ENCODE measurements at regions not wholly inside any gene's neighbourhood (a gene's known extent, or its start where the extent isn't known, plus 50 kb on each side); places are given as distances from the start of the nearest gene placed in this dataset.
"Not testable (repeated sequence)": the region's sequence is repeated elsewhere in the genome, so short reads cannot be mapped to it uniquely, and the experiment has no call there.

- Histone ChIP-seq H3K27ac (no peak overlapping the region), H3K9ac (ENCODE audit: low read depth in 2 of 2, low read length in 2 of 2) (no peak overlapping the region), H3K4me1 (no peaks in the 10 kb centered on the region), H3K9me3 (no peaks in the 10 kb centered on the region), H3K4me3 (no peak overlapping the region), H3K27me3 (no peaks in the 10 kb centered on the region), H3K36me3 (no peaks in the 10 kb centered on the region)
- intact Hi-C loops (cut with DNase I): no loop called here
- DNase-seq: no peak
- TF ChIP-seq, protein P1, sequence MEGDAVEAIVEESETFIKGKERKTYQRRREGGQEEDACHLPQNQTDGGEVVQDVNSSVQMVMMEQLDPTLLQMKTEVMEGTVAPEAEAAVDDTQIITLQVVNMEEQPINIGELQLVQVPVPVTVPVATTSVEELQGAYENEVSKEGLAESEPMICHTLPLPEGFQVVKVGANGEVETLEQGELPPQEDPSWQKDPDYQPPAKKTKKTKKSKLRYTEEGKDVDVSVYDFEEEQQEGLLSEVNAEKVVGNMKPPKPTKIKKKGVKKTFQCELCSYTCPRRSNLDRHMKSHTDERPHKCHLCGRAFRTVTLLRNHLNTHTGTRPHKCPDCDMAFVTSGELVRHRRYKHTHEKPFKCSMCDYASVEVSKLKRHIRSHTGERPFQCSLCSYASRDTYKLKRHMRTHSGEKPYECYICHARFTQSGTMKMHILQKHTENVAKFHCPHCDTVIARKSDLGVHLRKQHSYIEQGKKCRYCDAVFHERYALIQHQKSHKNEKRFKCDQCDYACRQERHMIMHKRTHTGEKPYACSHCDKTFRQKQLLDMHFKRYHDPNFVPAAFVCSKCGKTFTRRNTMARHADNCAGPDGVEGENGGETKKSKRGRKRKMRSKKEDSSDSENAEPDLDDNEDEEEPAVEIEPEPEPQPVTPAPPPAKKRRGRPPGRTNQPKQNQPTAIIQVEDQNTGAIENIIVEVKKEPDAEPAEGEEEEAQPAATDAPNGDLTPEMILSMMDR (IDR thresholded peaks at IDR 0.05): no peak
Measured at GRCh38 chrX:67004451-67004850, 365.6 kb upstream of the EDA2R start.

GRCh38 chrX:66994729-66995128 lies 355.9 kb upstream of the EDA2R start:
- Histone ChIP-seq H3K9ac (ENCODE audit: low read depth in 2 of 2, low read length in 2 of 2) (no peak overlapping the region), H3K9me3 (no peaks in the 10 kb centered on the region), H3K4me1 (no peaks in the 10 kb centered on the region), H3K27ac (no peak overlapping the region), H3K27me3 (no peaks in the 10 kb centered on the region), H3K36me3 (no peaks in the 10 kb centered on the region), H3K4me3 (no peak overlapping the region)
- intact Hi-C loops (cut with DNase I): no loop called here
- TF ChIP-seq, protein P1 (IDR thresholded peaks at IDR 0.05): no peak
- no peak for DNase-seq

DNA sequence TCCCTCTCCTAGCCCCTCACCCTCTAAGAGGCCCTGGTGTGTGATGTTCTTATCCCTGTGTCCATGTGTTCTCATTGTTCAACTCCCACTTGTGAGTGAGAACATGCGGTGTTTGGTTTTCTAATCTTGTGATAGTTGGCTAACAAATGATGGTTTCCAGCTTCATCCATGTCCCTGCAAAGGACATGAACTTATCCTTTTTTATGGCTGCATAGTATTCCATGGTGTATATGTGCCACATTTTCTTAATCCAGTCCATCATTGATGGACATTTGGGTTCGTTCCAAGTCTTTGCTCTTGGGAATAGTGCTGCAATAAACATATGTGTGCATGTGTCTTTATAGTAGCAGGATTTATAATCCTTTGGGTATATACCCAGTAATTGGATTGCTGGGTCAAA lies 353.2 kb upstream of the EDA2R start:
- H3K4me1 ChIP-seq; H3K9ac ChIP-seq (ENCODE audit: low read depth in 2 of 2, low read length in 2 of 2); DNase-seq; H3K36me3 ChIP-seq; H3K27me3 ChIP-seq; H3K27ac ChIP-seq; intact Hi-C loops (cut with DNase I); H3K9me3 ChIP-seq; H3K4me3 ChIP-seq: not testable (repeated sequence)

DNA sequence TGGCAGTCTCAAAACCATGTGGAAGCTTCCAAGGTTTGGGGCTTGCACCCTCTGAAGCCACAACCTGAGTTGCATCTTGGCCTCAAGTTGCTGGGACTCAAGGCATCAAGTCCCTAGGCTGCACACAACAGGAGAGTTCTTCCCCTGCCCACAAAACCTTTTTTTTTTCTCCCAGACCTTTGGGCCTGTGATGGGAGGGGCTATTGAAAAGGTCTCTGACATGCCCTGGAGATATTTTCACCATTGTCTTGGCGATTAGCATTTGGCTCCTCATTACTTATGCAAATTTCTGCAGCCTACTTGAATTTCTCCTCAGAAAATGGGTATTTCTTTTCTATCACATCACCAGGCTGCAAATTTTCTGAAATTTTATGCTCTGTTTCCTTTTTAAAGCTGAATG lies 349.5 kb upstream of the EDA2R start:
- Histone ChIP-seq H3K27ac (no peak overlapping the region), H3K4me3 (no peak overlapping the region)

DNA sequence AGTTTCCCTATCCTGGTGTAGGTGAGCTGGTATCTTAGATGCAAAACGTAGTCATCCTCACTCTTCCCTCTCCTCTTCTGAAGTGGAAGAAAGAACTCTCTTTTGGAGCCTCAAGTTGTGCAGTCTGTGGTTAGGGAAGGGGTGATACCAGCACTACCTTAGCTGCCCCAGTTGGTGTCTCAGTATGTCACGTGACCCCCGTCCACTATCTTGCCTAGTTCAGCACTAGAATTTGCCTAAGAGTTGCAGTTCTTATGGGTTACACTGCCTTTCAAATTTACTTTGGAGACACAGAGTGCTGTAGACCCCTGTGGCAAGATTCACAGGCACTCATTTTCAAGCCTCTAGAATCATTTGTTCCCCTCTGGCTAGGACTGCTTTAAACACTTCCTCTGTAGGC lies 322.8 kb upstream of the EDA2R start:
- TF ChIP-seq, protein P1 (IDR thresholded peaks at IDR 0.05): no peak
- intact Hi-C loops (cut with DNase I): no loop called here
- H3K9ac ChIP-seq (ENCODE audit: low read depth in 2 of 2, low read length in 2 of 2): no peak overlapping the region
- no peaks in the 10 kb centered on the region for H3K36me3 ChIP-seq
- no peaks in the 10 kb centered on the region for H3K4me1 ChIP-seq
- DNase-seq: no peak
- no peak overlapping the region for H3K27ac ChIP-seq
- H3K9me3 ChIP-seq: no peaks in the 10 kb centered on the region
- no peak overlapping the region for H3K4me3 ChIP-seq
- H3K27me3 ChIP-seq: no peaks in the 10 kb centered on the region

More for the DNA sequence above, 349.5 kb upstream of the EDA2R start:
- no peaks in the 10 kb centered on the region for H3K4me1 ChIP-seq
- intact Hi-C loops (cut with DNase I): no loop called here
- TF ChIP-seq, protein P1 (IDR thresholded peaks at IDR 0.05): no peak
- H3K27me3 ChIP-seq: no peaks in the 10 kb centered on the region
- H3K36me3 ChIP-seq: no peaks in the 10 kb centered on the region
- no peaks in the 10 kb centered on the region for H3K9me3 ChIP-seq
- no peak for DNase-seq
- no peak overlapping the region for H3K9ac ChIP-seq (ENCODE audit: low read depth in 2 of 2, low read length in 2 of 2)

DNA sequence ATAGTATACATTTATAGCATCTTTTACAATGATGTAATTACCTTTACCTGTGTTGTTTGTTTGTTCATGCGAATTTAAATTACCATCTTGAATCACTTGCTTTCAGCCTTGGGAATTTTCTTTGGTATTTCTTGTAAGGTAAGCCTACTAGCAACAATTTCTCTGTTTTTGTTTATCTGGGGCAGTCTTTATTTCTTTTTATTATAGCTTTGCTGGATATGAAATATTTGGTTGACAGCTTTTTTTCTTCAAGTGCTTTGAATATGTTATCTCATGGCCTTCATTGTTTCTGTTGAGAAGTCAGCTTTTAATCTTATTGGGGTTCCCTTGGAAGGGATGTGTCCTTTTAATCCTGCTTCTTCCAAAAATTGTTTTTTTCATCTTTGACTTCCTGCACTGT lies 292.8 kb upstream of the EDA2R start:
- Histone ChIP-seq H3K4me3 (no peak overlapping the region), H3K4me1 (no peaks in the 10 kb centered on the region), H3K27ac (no peak overlapping the region), H3K9me3 (no peaks in the 10 kb centered on the region), H3K27me3 (no peaks in the 10 kb centered on the region), H3K36me3 (no peaks in the 10 kb centered on the region), H3K9ac (ENCODE audit: low read depth in 2 of 2, low read length in 2 of 2) (no peak overlapping the region)
- TF ChIP-seq, protein P1 (IDR thresholded peaks at IDR 0.05): no peak
- no peak for DNase-seq
- intact Hi-C loops (cut with DNase I): no loop called here

- H3K27me3 ChIP-seq; DNase-seq; H3K4me1 ChIP-seq; H3K9me3 ChIP-seq; intact Hi-C loops (cut with DNase I); H3K27ac ChIP-seq; H3K36me3 ChIP-seq; H3K9ac ChIP-seq (ENCODE audit: low read depth in 2 of 2, low read length in 2 of 2); H3K4me3 ChIP-seq: not testable (repeated sequence)
Measured at GRCh38 chrX:66930516-66930915, 291.6 kb upstream of the EDA2R start.

All from colonic mucosa (tissue), 4 donors.